Mammary epithelial cell (primary cell): ENCODE measurements at regions not wholly inside any gene's neighbourhood (a gene's known extent, or its start where the extent isn't known, plus 50 kb on each side); places are given as distances from the start of the nearest gene placed in this dataset.

Source experiments
- CTCF ChIP-seq, 2 donors: IDR thresholded peaks in 1 of 2; conservative IDR thresholded peaks in 1 of 2; 2 replicates each; pipeline ENCODE4 v1.5.1; 2011 to 2012; ENCODE audit warnings: inconsistent platforms in 2 of 2, low read length in 2 of 2, mild to moderate bottlenecking in 2 of 2, control low read depth in 1 of 2, low read depth in 1 of 2; ENCODE audit not compliant: insufficient read depth in 1 of 2; ENCODE audit errors: extremely low read depth in 1 of 2
- EZH2 ChIP-seq: IDR thresholded peaks from 2 replicates; pipeline ENCODE4 v1.6.1; 2012; ENCODE audit warnings: low read length, inconsistent platforms, borderline replicate concordance

- TF ChIP-seq CTCF (conservative IDR thresholded peaks at IDR 0.05 in 1 of 2, IDR thresholded peaks at IDR 0.05 in 1 of 2; ENCODE audit: extremely low read depth in 1 of 2, insufficient read depth in 1 of 2, low read depth in 1 of 2, low read length in 2 of 2) (no peak), EZH2 (no peak)
Measured at GRCh38 chr11:13143486-13144297, 133.9 kb upstream of the BMAL1 start.
